HT-29 (cell line): ENCODE measurements at regions not wholly inside any gene's neighbourhood (a gene's known extent, or its start where the extent isn't known, plus 50 kb on each side); places are given as distances from the start of the nearest gene placed in this dataset.
"Not testable (repeated sequence)": the region's sequence is repeated elsewhere in the genome, so short reads cannot be mapped to it uniquely, and the experiment has no call there.

Source experiments
- DNase-seq: peaks from one replicate; pipeline ENCODE4 v3.0.0-alpha.2; 2015; ENCODE audit warnings: low spot score

GRCh38 chr1:4476394-4476793 is 178.0 kb upstream of the AJAP1 start:
- no peak for DNase-seq

- no peak for DNase-seq
Observed at GRCh38 chr1:4481451-4481850, 173.0 kb upstream of the AJAP1 start.

- no peak for DNase-seq
Observed at GRCh38 chr1:4482526-4482925, 171.9 kb upstream of the AJAP1 start.

DNA sequence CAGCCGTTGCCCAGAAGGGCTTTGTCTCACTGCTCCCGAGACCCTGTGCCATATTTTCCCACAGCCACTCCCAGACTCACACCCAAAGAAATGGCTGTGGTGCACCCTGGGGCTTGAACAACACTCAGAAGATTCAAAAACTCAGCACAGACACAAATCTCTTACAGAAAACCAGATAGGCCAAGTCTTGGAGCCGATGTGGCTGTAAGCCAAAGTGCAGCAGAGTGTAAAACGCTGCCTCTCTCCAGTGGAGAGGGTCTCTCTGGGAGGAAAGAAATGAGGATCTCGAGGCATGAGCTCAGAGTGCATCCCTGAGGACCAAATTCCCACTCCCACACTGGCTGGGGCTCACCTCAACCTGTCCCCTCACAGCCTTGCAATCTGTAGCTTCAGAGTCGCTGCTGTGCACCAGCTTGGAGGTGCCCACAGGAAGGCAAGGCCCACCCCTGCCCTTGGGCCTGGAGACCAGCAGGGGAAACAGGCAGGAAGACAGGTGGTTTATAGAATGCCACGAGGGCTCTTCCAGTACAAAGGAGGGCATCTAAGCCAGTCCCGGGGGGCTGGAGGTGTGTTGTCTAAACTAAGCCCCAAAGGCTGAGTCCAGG is 171.3 kb upstream of the AJAP1 start:
- no peak for DNase-seq

DNA sequence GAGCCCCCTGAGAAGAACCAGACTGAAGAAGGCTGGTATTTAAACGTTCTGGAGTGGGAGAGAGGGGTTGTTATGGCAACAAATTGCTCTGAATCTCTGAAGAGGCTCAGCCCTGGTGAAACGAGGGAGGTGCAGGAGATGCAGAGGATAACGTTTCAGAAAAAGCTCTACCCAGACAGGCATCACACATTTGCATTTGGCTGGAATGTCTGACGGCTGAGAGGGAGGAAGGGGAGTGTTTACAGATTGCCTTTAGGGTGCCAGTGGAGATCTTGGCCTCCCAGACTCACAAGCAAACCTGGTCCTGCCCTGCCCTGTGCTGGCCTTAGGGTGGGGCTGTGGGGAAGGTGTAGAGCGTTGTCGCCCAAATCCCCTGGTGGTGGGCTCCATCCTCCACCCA is 169.0 kb upstream of the AJAP1 start:
- no peak for DNase-seq

GRCh38 chr1:4485878-4486277 is 168.5 kb upstream of the AJAP1 start:
- no peak for DNase-seq

DNA sequence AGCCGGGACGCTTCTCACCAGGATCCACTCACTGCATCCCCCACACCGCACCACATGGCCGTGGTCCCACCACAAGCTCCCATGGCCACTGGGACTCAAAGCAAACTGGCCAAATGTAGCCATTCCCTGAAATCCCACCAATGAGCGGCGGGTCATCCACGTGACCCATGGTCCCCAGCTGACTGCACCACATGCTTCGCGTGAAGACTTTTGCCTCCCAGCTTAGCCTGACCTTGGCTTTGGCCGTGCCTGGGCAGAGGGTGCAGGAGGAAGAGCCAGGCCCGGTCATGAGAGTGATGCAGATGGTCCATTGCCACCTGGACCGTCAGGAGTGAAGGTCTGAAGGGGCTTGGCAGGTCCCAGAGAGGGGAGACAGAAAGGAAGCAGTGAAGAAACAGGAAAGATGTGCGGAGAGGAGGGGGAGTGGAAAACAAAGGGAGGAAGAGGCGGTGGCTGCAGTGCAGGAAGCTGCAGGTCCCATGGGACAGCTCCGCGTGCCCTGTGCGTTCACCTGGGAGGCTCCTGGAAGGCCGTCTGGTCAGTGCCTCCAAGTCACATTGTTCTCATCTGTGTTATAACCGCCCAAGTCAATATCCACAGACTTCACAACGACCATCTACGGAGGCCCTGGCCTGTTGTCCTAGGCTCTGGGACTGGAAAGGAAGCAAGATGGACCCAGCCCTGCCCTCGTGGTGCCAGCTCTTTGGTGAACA is 167.8 kb upstream of the AJAP1 start:
- no peak for DNase-seq

DNA sequence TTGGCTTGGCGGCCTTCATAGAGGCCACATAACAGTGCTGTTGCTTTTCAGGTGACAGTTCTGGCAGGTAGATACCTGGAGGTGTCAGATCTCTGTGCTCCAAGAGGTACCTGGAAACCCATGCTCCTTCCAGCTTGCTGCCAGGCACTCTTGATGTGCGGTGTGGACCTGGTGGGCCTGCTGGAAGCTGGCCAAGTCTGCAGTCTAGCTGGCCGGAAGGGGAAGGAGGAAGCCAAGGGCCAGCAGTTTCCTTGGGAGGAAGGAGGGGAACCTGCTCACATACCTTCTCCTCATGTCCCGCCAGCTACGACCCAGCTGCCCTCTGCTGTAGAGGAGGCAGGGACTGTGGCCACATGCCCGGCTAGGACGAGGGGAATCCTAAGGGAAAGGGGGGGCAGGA is 166.4 kb upstream of the AJAP1 start:
- DNase-seq: no peak

GRCh38 chr1:4489486-4489885 is 164.9 kb upstream of the AJAP1 start:
- no peak for DNase-seq

- DNase-seq: not testable (repeated sequence)
Observed at GRCh38 chr1:4489992-4490391, 164.4 kb upstream of the AJAP1 start.

DNA sequence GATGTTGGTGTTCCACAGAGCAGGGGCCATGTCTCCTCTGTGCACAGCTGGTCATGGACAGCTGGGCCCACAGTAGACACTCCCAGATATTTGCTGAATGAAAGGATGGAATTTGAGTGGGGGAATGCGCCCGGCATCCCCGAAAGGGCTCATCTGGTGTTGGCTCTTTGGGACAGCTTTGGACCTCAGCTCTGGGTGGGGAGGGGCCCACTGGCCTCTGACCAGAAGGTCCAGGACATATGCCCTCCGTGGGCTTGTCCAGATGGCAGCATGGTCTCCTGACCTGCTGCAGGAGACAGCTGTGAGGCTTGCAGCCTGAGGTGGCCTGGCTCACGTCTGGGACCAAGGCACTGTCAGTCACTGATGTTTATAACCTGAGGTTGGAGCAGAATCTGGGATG is 160.4 kb upstream of the AJAP1 start:
- DNase-seq: no peak

GRCh38 chr1:4494558-4494957 is 159.9 kb upstream of the AJAP1 start:
- DNase-seq: peak; percentile 29

DNA sequence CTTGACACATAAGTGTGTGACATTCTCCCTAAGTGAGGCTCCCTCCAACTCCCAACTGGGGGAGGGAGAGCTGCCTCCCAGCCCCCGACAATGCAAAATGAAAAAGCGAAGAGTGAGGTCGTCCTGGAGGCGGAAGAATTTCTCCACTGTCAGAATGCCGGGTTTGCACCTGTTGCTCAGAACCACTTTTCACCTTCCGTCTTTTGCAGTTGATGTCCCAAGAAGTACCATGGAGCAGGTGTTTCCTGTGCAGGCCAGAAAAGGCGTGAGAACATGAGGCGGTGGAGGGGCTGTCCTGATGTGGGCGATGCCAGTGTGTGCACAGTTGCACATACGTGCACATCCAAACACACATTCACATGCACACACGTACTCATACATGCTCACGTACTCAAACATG is 158.6 kb upstream of the AJAP1 start:
- DNase-seq: no peak

DNA sequence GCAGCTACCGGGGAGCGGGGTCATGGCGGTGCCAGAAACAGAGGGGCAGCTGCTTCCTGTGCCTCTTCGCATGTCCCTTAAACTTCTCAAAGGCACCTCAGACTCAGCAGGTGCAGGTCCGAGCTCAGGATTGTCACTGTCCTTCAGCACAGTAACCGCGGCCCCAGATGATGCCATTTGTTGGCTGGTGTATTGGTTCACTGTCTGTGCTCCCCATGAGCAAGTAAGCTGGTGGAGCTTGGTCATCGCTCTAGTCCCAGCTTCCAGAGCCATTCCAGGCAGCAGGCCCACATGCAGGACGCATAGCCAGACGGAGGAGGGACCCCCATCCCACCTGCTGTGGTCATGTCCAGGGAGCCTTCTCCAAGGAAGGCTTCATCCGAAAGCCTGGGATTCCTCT is 154.0 kb upstream of the AJAP1 start:
- no peak for DNase-seq

DNA sequence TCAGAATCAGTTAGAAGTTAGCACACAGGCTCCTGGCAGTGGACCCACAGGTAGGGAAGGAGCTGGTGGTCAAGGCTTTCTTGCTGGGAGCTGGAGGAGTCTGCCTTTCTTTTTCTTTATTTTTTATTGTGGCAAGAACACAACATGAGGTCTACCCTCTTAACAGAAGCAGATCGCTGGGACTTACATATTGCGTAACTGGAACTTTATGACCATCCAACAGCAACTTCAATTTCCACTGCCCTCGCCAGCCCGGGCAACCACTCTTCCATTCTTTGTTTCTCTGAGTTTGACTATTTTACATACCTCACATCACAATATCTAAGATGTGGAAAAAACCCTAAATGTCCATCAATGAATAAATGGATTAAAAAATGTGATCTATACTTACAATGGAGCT is 147.8 kb upstream of the AJAP1 start:
- no peak for DNase-seq

DNA sequence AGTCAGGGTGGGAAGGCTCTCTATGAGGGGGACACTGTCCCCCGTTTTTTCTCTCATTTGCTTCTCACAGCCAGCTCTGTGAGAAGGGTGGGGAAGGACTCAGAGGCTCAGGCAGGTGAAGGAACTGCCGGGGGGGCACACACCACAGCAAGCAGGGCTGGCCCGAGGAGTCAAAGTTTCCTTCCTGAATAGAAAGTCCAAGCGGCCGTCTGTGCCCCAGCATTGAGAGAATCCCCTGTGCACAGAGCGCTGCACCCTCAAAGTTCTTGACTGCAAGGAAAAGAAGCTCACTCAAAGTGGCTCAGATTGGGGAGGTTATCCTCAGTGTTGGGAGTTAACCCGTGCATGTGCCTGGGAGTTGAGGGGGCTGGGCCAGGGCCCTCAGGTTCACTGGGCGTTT is 145.2 kb upstream of the AJAP1 start:
- DNase-seq: no peak

DNA sequence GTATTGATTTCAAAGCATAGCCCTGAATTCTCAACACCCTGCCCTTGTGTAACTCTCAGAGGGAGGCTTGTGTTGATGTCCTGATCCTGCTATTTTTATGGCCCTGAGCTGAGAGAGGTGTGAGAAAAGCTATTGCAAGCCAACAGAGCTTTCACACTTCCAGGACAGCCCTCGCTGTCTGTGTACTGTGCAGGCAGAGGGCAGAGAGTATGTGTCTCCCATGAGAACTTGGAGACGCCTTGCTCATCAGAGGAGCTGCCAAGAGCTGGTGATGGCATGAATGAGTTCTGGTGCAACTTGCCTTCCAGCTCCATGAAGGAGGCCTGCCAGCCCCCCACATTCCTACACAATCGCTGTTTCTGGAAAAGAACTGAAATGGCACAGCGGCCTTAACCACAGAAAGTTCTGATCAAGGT is 144.1 kb upstream of the AJAP1 start:
- no peak for DNase-seq

DNA sequence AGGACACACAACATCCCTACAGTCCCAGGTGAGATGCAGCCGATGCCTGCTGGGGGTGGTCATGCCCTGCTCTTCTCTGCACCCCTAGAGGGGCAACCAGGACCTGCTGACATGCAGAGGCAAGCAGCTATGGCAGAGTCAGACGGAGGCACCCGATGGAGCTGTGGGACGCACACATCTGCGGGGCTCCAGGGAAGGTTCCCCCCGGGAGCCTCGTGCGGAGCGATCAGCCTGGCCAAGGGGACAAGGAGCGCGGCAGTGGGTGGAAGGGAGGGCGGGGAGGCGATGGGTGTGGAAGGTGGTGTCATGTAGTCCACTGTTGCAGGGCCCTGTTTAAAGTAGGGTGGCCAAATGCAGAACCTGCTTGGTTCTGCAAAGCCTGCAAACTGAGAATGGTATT is 143.0 kb upstream of the AJAP1 start:
- no peak for DNase-seq

GRCh38 chr1:4512636-4513035 is 141.8 kb upstream of the AJAP1 start:
- no peak for DNase-seq

DNA sequence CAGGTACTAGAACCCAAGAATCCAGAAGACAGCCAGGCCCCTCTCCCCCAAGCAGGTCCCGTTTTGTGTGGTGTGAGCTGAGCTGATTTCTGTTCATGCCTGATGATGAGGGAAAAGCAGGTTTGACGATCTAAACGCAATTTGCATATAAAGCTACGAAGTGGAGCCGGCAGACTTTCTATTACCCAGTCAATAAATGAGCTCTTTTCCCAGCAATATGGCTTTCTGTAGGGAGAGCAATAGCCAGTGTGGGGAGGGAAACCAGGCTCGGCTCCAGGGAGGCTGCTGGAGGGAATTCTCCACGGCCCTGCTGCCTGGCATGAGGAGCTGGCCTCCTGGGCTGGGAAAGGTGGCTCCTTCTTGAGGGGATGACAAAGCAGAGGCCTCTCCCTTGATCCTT is 140.7 kb upstream of the AJAP1 start:
- DNase-seq: no peak

DNA sequence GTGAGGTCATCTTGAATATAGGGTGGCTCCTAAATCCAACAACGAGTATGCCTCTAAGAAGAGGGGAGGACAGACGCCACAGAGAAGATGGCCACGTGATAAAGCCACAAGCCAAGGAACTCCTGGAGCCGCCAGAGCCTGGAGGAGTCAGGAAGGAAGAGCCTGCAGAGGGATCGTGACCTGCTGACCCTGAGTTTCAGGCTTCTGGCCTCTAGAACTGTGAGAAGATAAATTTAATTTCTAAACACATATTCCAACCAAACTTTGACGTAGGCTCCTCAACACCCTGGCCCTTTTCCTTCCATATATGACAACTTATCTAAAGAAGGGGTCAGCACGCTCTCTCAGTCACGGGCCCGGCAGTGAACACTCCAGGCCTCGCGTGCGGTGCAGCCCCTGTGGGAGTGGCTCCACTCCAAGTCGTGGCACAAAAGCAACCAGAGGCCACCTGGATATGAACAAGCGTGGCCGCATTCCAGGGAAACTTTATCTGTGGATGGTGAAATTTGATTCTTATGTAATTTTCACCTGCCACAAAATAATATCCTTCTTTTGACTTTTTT is 138.6 kb upstream of the AJAP1 start:
- DNase-seq: no peak

DNA sequence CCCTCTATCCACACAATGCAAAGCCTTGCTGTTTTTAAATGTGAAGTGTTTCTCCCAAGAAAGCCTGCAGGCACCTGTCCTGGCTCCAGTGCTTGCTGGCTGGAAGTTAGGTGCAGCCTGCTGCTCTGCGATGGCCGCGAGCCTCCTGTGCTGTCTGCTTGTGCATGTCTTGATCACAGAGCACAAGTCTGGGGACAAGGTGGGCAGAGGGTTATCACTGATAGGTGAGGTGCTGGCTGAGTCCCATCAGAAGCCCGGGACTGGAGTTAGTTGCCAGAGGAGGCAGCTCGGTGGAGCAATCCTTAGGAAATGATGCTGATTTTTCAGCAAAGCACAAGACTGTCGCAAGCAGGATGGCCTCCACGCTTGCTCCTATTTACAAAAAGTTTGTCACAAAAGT is 137.8 kb upstream of the AJAP1 start:
- no peak for DNase-seq

DNA sequence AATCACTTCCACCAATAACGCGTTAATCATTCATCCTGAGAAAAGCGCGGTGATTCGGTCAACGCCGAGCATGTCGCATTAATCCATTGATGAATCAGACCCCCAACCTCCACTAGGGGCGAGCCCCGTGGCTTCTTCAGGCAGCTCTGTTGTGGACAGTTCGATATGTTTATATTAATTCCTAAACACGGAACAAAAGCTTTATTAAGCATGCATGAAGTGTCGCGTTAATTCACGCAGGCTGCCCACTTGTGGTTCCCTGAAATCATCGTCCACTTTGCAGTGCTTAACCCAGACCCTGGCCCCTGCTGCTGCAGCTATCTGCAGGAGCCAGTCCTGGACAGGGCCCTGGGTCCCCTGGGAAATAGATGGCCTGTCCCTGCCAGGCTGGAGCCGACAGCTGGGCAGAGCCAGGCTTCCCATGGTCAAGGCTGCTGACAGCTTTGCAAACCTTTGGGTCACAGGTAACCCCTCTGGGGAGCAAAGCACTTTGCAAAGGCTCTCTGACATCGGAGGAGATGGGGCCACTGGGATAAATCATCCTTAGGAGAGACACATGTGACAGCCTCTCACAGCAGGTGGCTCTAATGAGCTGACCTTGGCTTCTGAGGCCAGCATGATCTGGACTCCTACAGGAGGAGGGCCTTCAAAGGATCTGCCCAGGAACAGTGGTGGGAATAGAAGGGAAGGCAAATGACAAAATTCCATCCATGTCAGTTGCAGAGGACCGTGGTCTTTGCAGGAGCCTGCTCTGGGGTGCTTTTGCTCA is 137.0 kb upstream of the AJAP1 start:
- DNase-seq: no peak
